NT2/D1 (cell line): ENCODE measurements at regions not wholly inside any gene's neighbourhood (a gene's known extent, or its start where the extent isn't known, plus 50 kb on each side); places are given as distances from the start of the nearest gene placed in this dataset.

ENCODE experiments used
- DNase-seq: peaks from one replicate; pipeline ENCODE4 v3.0.0-alpha.2; 2011; ENCODE audit warnings: low read depth, low spot score
- H3K27me3 ChIP-seq: 2 replicates; pipeline ENCODE4 v1.6.0; 2011; ENCODE audit warnings: mild to moderate bottlenecking; ENCODE audit not compliant: insufficient read length, insufficient read depth
- H3K36me3 ChIP-seq: 2 replicates; pipeline ENCODE4 v1.6.1; 2011; ENCODE audit warnings: mild to moderate bottlenecking, low read length, mixed read lengths; ENCODE audit not compliant: insufficient read depth, insufficient read length
- H3K4me1 ChIP-seq: 2 replicates; pipeline ENCODE4 v1.5.1; 2011; ENCODE audit not compliant: insufficient read depth, insufficient read length
- H3K4me3 ChIP-seq: 2 replicates; pipeline ENCODE4 v1.5.1; 2011; ENCODE audit warnings: low read depth; ENCODE audit not compliant: insufficient read length
- H3K9ac ChIP-seq: 2 replicates; pipeline ENCODE4 v1.6.0; 2011; ENCODE audit warnings: low read depth; ENCODE audit not compliant: insufficient read length
- H3K9me3 ChIP-seq: 2 replicates; pipeline ENCODE4 v1.5.1; 2011; ENCODE audit warnings: mild to moderate bottlenecking, low read length; ENCODE audit not compliant: insufficient read depth
- SUZ12 ChIP-seq: IDR thresholded peaks from 2 replicates; pipeline ENCODE4 v1.6.1; 2011; ENCODE audit not compliant: insufficient read length, insufficient read depth; ENCODE audit errors: extremely low read depth
- YY1 ChIP-seq: IDR thresholded peaks from 2 replicates; pipeline ENCODE4 v1.6.1; 2011; ENCODE audit not compliant: insufficient read length, insufficient read depth
- ZNF274 ChIP-seq: IDR thresholded peaks from 2 replicates; pipeline ENCODE4 v1.6.1; 2011; ENCODE audit warnings: mild to moderate bottlenecking, low read depth, low read length

DNA sequence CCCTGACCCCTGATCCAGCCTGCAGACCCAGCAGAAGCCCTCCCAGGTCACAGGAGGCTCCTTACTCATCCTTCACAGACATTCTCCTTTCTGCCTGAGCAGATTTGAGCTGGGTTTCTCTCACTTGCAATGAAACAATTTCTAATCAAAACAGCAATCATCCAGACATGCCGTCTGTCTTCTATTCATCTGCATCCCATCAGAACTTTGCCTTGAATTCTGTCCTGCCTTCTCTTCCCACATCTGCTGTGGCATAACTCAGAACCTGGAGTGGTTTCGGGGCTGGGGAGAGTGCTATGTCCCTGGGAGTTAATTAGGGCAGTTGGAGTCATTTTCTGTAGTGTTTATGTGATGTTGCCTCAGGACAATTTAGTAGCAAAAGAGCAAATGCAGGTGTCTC lies 278.6 kb downstream of the CBLN1 start:
- Histone ChIP-seq H3K27me3 (no peaks in the 10 kb centered on the region), H3K4me1 (peaks cover 1% of the 10 kb centered on the region), H3K36me3 (no peaks in the 10 kb centered on the region), H3K9ac (no peak overlapping the region), H3K9me3 (no peaks in the 10 kb centered on the region), H3K4me3 (no peak overlapping the region)
- DNase-seq = no peak
- TF ChIP-seq YY1 = no peak
- no peak for TF ChIP-seq SUZ12
- no peak for TF ChIP-seq ZNF274

DNA sequence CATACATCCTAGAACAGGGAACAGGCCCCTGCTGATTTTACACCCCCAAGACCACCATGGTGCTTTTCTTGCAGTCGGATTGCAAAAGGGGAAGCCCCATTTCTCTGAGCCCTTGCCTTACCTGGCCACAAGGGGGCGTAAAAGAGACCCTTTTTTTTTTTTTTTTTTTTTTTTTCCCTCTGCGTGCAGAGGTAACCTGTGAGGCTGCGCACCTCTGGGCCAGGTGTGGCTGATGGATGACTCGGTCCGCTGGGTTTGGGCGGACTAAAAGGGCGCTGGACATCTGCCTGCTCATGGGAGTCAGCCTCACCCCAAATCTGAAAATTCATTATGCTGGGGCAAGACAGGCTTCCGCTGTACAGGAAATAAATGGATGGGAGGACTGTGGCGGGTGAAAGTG lies 281.0 kb downstream of the CBLN1 start:
- Histone ChIP-seq H3K4me3 (no peak overlapping the region), H3K27me3 (no peaks in the 10 kb centered on the region)
- no peak for DNase-seq

DNA sequence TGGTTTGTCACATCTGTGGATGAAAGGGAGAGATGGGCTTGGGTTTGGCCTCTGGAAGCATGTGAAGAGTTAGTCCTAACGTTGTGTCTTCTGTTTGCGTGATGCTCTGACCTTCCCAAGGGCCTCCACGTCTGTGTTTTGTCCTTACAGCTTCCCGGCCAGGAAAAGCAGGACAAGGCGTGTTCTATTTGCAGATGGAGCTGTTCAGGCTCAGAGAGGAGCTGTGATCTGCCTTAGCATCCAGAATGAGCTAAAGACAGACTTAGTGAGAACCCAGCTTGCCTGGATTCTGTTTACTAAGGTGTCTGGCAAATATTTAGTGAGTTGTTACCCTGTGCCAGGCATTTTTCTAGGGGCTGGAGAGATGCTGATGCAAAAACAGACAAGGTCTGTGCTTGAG lies 282.1 kb downstream of the CBLN1 start:
- no peak overlapping the region for H3K4me3 ChIP-seq
- peaks cover 3% of the 10 kb centered on the region for H3K4me1 ChIP-seq
- DNase-seq = no peak
- no peaks in the 10 kb centered on the region for H3K27me3 ChIP-seq
- no peak for TF ChIP-seq SUZ12
- TF ChIP-seq YY1 = no peak
- no peak for TF ChIP-seq ZNF274
- no peaks in the 10 kb centered on the region for H3K36me3 ChIP-seq
- no peak overlapping the region for H3K9ac ChIP-seq
- no peaks in the 10 kb centered on the region for H3K9me3 ChIP-seq

More for the DNA sequence above, 281.0 kb downstream of the CBLN1 start:
- H3K4me1 ChIP-seq = peaks cover 3% of the 10 kb centered on the region
- H3K9ac ChIP-seq = no peak overlapping the region
- H3K9me3 ChIP-seq = no peaks in the 10 kb centered on the region
- TF ChIP-seq ZNF274 (no peak), YY1 (no peak), SUZ12 (no peak)
- H3K36me3 ChIP-seq = no peaks in the 10 kb centered on the region

DNA sequence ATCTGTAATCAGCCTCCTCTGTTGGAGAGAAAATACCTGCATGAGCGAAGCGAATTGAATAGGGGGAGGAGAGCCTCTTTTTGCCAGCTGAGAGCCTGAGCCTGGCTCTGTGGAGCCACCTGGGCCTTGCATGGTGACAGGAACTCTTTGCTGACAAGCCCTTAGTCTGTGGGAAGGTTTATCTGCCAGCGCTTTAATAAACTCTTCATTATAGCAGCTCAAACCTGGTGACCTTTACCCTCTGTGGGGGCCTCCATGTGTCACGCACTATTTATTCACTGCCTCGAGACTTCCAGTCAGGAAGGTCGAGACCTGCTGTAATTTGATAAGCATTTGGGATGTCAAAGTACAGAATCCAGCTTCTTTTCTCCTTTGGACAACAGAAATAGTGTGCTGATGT lies 282.6 kb downstream of the CBLN1 start:
- Histone ChIP-seq H3K27me3 (no peaks in the 10 kb centered on the region), H3K9me3 (no peaks in the 10 kb centered on the region), H3K36me3 (no peaks in the 10 kb centered on the region), H3K4me3 (no peak overlapping the region), H3K4me1 (peaks cover 3% of the 10 kb centered on the region), H3K9ac (no peak overlapping the region)
- no peak for DNase-seq
- TF ChIP-seq YY1 (no peak), SUZ12 (no peak), ZNF274 (no peak)

- H3K27me3 ChIP-seq = no peaks in the 10 kb centered on the region
- TF ChIP-seq YY1 (no peak), ZNF274 (no peak), SUZ12 (no peak)
- no peak for DNase-seq
- no peak overlapping the region for H3K4me3 ChIP-seq
- peaks cover 3% of the 10 kb centered on the region for H3K4me1 ChIP-seq
- H3K9ac ChIP-seq = no peak overlapping the region
- H3K9me3 ChIP-seq = no peaks in the 10 kb centered on the region
- no peaks in the 10 kb centered on the region for H3K36me3 ChIP-seq
These were observed 283.7 kb downstream of the CBLN1 start for GRCh38 chr16:48997946-48998345.

DNA sequence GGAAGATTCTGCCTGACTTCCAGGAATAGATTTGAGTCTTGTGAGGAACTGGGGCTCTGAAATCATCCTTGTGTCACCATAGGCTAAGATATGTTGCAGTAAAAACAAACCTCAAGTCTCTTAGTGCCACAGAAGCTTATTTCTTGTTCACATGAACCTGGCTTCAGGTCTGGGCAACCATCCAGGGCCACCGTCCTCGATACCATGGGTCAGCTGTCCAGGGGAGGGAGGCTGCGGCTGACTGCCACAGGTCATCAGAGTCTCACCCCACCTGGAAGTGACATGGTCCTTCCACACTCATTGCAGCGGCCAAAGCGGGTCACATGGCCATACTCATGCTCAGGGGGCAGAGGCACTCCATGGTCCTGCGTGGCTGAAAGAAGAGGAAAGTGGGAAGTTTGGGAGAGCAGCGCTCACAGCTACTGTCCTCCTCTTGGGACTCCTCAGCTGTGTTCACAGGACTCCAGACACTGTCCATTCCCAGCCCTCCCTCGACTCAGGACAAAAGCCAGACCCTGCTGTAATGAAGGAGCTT lies 284.5 kb downstream of the CBLN1 start:
- no peak for DNase-seq
- TF ChIP-seq ZNF274 (no peak), SUZ12 (no peak), YY1 (no peak)
- H3K9me3 ChIP-seq = no peaks in the 10 kb centered on the region
- no peaks in the 10 kb centered on the region for H3K27me3 ChIP-seq
- no peaks in the 10 kb centered on the region for H3K36me3 ChIP-seq
- H3K4me3 ChIP-seq = no peak overlapping the region
- H3K4me1 ChIP-seq = peaks cover 3% of the 10 kb centered on the region
- no peak overlapping the region for H3K9ac ChIP-seq

DNA sequence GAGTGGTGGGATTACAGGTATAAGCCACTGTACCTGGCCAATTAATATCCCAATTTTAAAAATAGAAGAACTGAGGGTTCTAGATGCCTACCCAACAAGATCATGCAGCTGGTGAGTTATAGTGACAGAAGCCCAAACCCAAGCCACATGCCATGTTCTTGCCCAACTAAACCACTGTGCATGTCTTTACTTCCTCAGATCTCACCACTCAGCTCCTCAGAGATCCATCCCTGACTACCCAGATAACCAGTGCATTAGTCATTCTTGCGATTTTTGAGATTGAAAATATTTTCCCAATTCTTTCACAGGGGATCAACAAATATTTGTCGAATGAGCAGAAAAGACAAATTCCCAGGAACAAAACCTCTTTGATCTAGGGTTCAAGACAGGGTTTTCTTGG lies 303.1 kb downstream of the CBLN1 start:
- no peak for TF ChIP-seq SUZ12
- Histone ChIP-seq H3K9me3 (no peaks in the 10 kb centered on the region; the same call in 1 of the 2 replicates), H3K9ac (no peak overlapping the region), H3K4me3 (no peak overlapping the region), H3K27me3 (no peaks in the 10 kb centered on the region), H3K36me3 (no peaks in the 10 kb centered on the region), H3K4me1 (no peaks in the 10 kb centered on the region)
- DNase-seq = no peak
